ENCODE measurements at regions not wholly inside any gene's neighbourhood (a gene's known extent, or its start where the extent isn't known, plus 50 kb on each side); places are given as distances from the start of the nearest gene placed in this dataset.
"Not testable (repeated sequence)": the region's sequence is repeated elsewhere in the genome, so short reads cannot be mapped to it uniquely, and the experiment has no call there.

DNA sequence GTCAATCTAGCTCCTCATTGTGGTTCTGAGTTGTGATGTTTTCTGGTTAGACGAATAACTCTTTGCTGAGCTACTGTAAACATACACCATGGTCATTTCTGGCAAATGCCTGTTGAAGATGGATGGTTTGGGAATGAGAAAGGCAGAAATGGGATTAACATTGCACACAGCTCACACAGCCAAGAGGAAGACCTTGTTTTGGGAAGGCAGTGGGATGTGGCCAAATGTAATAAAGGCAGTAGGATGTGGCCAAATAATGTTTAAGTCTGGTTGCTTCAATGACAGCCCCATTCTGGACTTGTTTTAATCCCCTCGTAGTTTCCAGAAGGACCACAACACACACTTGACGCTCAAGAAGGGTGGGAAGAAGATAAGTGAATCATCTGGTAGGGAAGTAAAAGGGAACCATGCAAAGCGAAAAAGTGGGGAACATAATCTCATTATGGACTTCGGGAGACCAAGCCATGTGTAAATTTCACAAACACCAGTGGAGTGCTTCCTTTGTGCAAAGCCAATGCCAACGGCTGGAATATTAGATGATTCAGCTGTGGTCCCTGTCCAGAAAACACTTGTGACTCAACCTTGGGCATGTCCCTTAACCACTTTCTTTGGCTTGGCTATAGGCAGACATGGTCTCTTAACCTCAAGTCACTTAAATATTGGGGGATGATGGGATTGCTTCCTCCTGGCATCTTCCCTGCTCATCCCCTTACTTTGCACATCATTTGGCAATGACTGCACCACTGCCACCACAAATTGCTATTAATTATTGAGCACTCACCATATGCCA, 284.4 kb upstream of the CRY1 start:
- DNase-seq = no peak

DNA sequence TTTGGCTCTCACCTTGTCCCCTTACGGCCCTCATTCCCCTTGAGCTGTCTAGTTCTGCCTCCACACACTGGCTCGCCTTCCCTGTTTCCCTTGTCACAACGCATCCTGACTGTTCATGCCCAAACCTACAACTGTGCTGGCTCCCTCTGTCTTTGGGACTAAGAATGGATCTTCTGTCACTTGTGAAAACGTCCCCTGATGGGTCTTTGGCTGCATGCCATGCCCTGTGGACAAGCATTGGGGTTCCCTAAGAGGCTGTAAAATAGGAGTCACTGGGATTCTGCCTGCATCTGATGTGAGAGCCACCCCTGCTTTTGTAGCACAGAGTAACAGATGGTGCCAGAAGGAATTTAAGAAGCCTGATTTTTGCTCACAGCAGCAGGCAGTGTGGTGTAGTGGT, 285.3 kb upstream of the CRY1 start:
- DNase-seq = no peak

DNA sequence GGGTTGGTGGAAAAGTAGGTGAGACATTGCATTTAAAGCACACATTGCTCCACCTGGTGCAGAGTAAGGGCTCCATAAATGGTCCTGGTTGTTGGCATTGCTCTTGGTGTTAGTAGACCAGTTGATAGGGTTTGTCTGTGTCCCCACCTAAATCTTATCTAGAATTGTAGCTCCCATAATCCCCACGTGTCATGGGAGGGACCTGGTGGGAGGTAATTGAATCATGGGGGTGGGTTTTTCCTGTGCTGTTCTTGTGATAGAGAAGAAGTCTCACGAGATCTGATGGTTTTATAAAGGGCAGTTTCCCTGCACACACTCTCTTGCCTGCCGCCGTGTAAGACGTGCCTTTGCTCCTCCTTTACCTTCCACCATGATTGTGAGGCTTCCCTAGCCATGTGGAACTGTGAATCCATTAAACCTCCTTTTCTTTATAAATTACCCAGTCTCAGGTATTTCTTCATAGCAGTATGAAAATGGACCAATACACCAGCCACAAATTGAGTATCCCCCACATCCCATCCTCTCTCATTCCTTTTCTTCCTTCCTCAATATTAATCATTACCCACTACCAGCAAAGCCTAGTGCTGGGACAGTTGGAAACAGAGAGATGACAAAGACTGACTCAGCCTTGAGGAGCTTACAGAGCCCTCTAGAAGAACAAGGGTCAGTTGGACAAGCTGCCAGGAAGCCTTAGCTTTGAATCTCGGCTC, 285.9 kb upstream of the CRY1 start:
- not testable (repeated sequence) for DNase-seq

DNA sequence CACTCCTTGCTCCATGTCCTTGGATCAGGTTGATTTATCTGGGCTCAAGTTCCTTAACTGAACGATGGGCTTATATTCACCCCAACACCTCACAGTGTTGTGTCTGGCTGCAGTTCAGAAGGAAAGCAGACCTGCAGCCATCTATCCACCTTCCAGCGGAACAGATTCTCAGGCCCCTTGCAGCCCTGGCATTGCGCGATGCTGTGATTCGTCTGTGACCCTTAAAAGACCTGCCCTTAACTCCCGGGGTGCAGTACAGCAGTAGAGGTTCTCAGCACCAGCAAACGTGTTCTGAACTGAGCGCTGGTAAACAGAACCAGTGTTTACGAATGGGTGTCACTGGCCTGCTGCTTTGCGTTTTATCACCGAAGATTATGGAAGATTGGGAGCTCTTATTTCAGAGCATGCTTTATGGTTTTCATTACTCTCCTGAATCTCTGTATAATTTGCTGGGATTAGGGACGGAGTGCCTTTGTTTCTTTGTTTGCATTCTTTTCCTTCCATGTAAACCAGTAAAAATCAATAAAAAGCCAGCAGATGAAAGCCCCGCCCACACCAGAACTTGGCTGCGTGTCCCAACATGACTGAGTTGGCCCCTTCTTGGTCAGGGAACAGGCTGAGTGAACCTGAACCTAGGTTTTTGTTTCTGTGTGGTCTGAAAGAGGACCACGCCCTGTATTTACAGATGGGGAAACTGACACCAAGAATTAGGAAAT, 286.7 kb upstream of the CRY1 start:
- DNase-seq = no peak

DNA sequence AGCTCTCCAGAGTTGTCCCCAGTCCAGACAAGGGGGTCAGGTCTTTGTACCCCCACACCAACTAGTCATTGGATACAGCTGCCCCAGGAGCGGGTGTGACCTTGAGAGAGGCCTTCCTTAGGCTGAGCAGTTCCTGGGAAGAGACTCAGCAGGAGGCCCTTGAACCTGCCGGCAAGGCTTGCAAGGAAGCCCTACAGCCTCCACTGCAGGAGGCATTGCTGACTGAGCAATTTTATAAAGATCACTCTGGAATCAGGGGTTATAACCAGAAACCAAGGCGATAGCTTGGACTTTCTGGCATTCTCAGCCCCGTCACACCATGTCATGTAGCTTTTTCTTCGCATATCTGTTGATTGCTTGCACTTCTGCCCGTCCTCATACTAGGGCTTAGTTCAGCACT, 291.3 kb upstream of the CRY1 start:
- DNase-seq = no peak

DNA sequence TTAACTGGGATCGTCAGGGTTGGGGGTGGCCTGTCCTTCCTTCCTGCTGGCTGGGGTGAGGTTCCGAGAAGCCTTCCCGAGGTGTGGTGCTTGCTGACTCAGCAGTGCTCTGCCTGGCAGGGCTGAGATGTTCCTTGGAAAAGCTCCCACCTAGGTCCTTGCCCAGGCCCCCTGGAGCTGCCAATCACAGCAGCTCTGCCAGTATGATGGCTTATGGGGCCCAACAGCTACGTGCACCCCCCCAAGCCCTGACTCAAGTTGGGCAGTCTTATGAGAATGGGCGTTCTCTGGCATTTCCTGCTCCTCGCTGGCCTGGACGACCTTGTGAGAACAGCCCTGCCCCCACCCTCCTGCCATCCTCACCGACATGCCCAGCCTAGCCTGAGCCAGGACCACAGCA, 292.2 kb upstream of the CRY1 start:
- DNase-seq = no peak

DNA sequence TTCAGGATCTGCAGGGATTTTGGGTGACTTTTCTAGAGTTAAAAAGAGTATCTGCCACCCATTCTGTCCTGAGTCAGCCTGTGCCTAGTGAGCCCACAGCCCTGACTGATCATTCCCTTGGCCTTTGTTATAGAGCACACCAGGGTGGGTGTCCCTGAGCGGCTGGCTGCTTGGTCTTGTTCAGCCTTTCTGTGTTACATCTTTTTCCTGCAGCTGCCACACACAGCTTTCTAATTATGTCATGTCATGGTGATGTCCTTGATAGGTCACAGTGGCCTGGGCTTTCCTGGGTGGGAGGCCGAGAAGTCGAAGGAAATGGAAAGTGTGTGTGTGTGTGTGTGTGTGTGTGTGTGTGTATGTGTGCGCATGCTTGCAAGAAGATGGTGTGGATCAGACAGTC, 293.2 kb upstream of the CRY1 start:
- no peak for DNase-seq

DNA sequence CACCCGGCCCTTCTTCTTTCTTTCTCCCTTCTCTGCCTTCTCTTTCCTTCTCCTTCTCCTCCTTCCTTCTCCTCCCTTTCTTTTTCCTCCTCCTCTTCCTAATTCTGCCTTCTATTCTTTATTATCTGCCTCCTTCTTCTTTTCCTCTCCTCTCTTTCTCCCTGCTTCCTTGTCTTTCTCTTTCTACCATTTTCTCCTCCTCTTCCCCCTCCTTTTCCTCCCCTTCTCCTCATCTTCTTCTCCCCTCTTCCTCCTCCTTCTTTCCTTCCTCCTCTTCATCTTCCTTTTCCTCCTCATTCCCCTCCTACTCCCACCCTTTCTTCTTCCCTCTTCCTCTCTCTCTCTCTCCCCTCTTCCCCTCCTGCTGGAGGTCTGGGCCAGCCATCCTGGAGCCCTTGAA, 294.9 kb upstream of the CRY1 start:
- no peak for DNase-seq

DNA sequence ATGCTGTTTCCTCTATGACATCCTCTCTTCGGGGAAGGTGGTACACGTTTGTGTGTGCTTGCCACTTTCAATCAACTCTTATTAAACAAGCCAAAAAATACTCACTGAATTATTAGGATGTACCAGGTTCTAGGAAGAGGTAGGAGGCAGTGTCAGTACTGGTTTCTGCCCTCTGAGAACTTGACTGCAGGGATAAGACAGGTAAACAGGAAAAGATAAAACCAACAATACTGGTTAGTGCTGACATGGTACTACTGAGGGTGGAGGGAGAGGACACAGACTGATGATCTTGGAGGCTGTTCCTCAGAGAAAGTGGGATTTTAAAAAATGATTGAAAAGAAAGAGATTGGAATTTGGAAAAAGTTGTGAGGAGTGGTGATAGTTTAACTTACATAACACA, 295.2 kb upstream of the PWP1 start:
- no peak for DNase-seq

DNA sequence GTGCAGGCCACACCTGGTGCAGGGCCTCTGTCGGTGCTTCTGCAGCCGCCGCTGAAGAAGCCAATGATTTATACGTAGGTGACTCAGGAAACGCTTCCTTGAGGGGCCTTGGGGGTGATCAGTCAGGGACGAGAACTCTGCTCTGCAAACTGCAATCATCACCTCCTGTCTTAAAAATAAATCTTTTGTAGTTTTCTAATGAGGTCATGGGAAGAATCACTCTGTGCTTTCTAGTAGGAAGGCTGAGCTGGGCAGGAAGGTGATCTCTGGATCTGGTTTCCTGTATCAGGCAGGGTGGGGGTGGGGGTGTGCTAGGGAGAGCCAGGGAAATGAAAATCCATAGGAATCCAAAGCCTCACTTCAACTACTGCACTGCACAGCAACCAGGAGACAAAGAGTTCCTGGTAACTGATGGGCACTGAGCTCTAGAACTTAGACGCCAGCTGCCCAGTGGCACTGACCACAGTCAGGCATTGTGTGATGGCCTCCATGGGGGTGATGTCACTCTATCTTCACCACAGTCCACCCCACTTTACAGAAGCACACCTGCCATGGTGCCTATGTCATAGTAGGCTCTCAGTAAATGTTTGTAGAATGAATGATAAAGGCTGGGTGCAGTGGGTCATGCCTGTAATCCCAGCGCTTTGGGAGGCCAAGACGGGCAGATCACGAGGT, 292.4 kb upstream of the PWP1 start:
- no peak for DNase-seq

DNA sequence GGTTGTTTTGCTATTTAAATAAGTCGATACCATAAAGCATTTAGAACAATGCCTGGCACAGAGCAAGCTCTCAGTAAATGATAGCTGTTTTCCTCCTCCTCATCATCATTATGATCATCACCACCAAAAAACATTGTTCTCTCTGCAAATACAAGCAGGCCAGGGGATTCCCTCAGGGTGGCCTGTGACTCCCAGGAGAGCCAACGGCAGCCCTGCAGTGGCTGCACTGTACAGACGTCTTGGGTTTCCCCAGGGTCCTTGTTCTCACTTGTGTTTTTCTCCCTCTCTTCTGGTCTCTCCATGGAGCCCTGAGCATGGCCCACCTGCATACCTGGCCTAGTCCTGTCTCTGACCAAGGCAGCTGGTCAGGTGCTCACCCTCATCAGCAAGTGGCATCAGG, 290.9 kb upstream of the PWP1 start:
- DNase-seq = no peak

DNA sequence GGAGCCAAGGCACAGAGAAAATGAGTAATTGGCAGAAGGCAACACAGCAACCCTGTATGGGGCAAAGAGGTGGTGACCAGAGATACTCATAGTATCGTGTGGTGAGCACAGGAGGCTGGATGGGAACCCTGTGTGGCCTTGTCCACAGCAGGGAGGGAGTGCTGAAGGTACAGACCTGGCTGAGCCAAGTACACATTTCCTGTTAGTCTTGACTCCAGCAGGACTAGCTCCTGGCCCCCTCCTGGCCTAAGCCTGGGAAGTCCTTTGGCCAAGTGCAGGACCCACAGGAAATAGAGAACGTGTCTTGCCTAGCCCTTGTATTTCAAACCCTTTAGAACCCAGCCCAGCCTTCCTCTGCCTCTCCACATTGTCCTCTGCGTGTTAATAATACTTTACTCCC, 289.8 kb upstream of the PWP1 start:
- DNase-seq = no peak

DNA sequence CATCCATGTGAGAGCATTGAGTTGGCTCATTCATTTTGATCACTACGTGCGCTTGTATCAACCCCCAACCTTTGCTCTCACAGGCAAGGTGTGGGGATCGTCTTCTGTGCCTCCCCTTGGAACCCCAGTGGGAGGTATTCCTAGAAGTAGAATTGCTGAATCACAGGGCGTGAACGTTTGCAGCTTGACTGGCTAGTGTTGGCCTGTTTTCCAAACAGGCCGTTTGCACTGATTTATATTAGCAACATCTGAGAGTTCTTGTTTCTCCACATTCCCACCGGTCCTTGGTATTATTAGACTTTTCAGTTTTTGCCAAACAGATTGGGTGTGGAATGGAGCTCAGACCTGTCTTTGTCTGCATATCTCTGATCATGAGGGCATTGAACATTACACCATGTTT, 288.6 kb upstream of the PWP1 start:
- DNase-seq = no peak

DNA sequence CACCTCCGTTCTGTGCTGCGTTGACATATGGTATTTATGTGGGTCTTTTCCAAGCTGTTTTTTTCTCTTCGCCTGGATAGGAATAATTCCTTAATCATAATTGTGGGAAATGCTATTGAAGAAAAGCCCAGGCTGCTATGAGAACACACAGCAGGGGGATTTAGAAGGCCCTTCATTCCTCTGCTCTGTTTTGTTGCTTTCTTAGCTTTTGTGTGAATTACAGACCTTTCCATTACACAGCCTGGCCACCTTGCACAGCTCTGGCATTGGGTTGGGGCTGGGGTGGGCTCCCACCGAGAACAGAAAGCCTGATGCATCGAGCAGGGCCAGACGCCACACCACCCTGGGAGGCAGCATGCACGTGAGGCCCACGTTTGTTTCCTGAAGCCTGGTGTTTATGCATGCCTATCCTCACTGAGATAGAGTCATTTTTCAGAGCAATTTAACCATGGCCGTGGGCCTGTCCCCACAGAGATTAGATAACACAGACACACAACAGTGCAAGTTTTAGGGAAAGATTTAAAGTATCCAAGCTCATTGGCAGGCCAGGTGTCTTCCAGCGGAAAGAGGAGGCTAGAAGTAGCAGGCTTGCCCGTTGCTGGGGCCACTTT, 287.6 kb upstream of the PWP1 start:
- no peak for DNase-seq

DNA sequence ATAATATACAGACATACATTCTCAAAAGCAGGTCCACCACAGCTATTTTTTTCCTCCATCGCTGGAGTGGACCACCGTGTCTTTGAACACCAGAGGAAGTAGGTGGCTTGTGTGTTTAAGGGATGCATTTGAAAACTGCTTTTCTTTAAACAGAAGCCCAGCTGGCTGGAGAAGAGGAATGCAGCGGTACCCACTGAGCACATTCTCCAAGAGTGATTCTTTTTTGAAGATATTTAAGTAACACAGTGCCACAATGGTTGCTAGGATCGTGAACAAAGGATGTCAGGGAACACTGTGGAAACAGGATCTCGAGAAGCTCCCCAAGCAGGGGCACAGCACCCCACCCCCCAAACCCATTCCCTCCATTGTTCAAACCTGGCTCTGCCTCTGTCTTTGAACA, 286.6 kb upstream of the PWP1 start:
- no peak for DNase-seq

DNA sequence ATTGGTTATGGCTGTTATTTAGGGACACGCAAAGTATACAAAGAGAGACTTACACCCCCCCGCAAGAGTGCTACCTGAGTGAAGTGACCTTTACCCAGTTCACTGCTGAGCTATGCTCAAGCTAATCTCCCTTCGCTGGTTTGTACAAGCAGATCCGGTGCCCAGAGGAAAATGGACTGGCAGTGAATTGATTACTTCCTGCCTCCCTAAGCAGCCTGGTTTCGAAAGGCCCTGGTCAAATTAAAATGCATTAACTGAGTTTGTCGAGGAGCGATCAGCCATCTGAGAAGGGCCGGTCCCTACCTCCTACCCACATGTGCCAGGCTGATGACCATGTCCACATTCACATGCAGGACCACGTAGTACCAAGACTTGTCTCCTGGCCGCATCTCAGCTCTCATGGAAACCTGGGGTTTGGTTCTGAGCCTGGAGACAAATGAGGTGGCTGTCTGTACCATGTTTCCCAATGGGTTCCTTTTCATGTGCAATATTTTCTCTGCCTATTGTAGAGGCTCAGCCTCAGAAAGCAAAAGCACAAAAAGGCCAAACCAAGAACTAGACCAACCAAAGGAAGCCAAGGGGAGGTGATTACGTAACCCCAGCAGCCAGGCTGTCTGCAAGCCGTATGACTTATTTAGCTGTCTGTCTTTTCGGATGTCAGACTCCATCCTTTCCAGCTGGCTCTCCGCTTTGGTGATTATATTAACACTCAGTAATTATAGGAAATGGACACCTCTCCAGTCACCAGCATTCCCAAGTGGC, 284.7 kb upstream of the PWP1 start:
- DNase-seq = no peak

DNA sequence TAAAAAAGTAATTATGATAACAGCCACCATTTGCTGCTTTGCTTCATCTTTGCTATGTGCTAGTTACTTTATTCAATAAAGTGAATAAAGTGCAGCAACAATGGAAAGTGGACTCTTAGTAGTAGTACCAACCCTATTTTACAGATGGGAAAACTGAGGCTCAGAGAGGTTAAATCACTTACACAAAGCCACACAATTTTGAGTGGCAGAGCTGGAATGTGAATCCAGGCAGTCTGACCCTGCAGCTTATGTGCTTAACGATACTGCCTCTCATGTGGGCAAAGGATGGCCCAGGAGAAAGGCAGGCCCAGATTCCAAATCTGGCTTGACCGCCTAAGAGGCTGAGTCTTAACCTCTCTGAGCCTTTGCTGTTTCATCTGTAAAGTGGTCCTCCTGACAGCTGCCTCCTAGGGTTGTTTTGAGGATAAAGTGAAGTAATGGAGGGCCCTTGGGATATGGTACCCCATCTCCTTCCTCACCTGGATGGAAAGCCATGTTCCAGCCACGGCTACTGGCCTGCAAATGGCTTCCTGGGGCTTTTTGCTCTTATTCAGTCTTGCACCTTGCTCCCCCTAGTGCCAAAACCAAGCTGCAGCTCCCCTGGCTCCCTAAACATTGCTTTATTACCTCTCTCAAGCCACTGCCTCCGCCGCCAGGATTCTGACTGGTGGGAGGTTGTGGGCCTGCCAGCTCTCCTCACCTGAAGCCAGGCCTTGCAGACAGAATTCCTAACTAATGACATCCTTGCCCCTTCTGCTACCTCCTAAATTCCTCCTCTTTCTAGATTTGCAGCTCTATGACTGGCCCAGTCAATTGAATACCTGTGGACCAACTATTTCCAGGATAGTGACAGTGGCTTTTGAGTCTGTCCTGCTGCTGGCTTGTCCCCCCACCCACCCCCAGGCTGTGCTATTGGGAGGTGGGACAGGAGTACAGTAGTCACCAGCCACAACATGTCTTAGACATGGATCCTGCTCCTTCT, 283.3 kb upstream of the PWP1 start:
- peak; percentile 47 for DNase-seq

DNA sequence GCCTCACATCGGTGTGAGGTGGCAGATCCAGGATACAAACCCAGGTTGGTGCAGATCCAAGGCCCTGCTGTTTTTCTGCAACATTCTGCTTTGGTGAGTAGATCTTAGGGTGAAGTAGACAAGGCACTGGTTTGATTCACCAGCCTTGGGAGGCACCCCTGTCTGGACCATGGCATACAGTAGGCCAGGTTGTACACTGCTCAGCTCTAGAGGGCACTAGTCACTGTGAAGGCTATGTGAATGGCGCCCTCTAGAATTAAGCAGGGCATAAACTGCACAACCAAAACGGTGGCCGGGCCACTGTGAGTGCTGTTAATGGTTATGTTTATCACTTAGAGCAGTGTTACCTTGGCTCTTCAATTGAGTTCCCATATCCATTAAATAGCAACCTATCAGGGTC, 280.6 kb upstream of the PWP1 start:
- no peak for DNase-seq

DNA sequence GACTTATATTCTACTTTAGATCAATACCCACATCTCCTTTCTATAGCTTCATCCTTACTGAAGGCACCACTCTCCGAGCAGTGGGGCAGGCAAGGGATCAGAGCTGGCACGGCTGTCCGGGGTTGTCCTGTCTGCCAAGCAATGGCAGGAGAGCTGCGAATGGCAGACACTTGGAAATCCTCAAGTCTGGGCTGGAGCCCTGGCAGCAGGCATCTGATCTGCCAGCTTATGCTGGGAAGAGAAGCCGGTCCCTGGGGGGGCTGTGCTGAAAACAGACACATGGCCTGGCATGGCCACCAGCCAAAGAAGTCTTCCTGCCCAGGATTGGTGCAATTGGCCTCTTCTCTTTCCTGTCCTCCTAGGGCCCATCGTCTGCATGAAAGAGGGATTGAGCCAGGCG, 280.2 kb upstream of the PWP1 start:
- DNase-seq = no peak

DNA sequence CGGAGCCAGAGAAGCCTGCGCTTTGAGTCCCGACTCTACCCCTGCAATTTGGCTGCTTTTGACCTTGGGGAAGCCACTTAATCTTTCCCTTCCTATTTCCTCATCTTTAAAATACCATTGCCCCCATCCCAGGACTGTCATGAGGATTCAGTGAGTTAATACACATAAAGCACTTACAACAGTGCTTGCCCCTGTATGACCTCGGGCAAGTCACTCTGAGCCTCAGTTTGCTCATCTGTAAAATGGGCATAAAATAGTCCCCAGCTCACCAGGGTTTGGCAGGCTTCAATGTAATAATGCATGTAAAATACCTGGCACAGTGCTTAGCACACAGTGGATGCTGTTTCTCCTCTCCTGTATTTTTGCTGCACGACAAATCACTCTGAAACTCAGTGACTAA, 278.7 kb upstream of the PWP1 start:
- DNase-seq = no peak

All from femur (tissue), 1 donor.